ENCODE measurements at regions not wholly inside any gene's neighbourhood (a gene's known extent, or its start where the extent isn't known, plus 50 kb on each side); places are given as distances from the start of the nearest gene placed in this dataset.

- CTCF ChIA-PET (ENCODE audit: low intra/inter-chr PET ratio, low total read pairs): no interaction called here
- in situ Hi-C loops (cut with HindIII; ENCODE audit: extremely low pct_ligation_motif_present, low pct_unique_long_range_greater_than_20kb): loop anchor here (10.0 to 25.0 kb wide), 2 partner anchors 354 to 822 kb away; no protein-coding TSS in a partner anchor
Measured at GRCh38 chr6:105482921-105483320, 80.0 kb upstream of the PREP start.

More at GRCh38 chr6:105482921-105483320, 80.0 kb upstream of the PREP start:
- H3K4me1 ChIP-seq (ENCODE audit: insufficient read depth, low read length): no peaks in the 10 kb centered on the region
- no peak for DNase-seq (ENCODE audit: low spot score)
- intact Hi-C loops (cut with micrococcal nuclease; ENCODE audit: unreplicated experiment): loop anchor here (5.0 kb wide), 1 partner anchor 249 kb away; no protein-coding TSS in a partner anchor
- no peak for ATAC-seq
- 32% methylated on average over 3 of the region's 3 CpGs for WGBS (ENCODE audit: low lambda C conversion rate)
- no peaks in the 10 kb centered on the region for H4K20me1 ChIP-seq (ENCODE audit: insufficient read depth, low read length)
- POLR2A ChIA-PET: no interaction called here
- H3K79me2 ChIP-seq (ENCODE audit: insufficient read depth, low read length): no peaks in the 10 kb centered on the region
- no peak for TF ChIP-seq KLF12 (CRISPR knock-in tag; IDR thresholded peaks at IDR 0.05; ENCODE audit: borderline replicate concordance)
- no peak for TF ChIP-seq XRCC5 (optimal IDR thresholded peaks at IDR 0.05; ENCODE audit: low read length)
- no peak for TF ChIP-seq ZBTB49 (CRISPR knock-in tag; IDR thresholded peaks at IDR 0.05; ENCODE audit: borderline replicate concordance)
- no peak for TF ChIP-seq ZNF343 (CRISPR knock-in tag; IDR thresholded peaks at IDR 0.05)
- TF ChIP-seq ZNF296 (CRISPR knock-in tag; conservative IDR thresholded peaks at IDR 0.05): no peak
- TF ChIP-seq ZNF160 (CRISPR knock-in tag; IDR thresholded peaks at IDR 0.05): no peak
- no peak for TF ChIP-seq PHF21A (CRISPR knock-in tag; IDR thresholded peaks at IDR 0.05)
- no peak for TF ChIP-seq HNRNPLL (IDR thresholded peaks at IDR 0.05; ENCODE audit: low read depth, low read length, poor library complexity, severe bottlenecking)
- no peak for TF ChIP-seq CSRNP2 (CRISPR knock-in tag; conservative IDR thresholded peaks at IDR 0.05; ENCODE audit: low read depth)
- TF ChIP-seq LBX2 (CRISPR knock-in tag; IDR thresholded peaks at IDR 0.05; ENCODE audit: borderline replicate concordance): no peak
- no peak for TF ChIP-seq IRX3 (CRISPR knock-in tag; IDR thresholded peaks at IDR 0.05; ENCODE audit: borderline replicate concordance, low read depth)
- TF ChIP-seq ZBTB1 (CRISPR knock-in tag; IDR thresholded peaks at IDR 0.05; ENCODE audit: borderline replicate concordance): no peak
- no peak for TF ChIP-seq SUZ12 (IDR thresholded peaks at IDR 0.05; ENCODE audit: low read depth, low read length)
- TF ChIP-seq KLF13 (CRISPR knock-in tag; IDR thresholded peaks at IDR 0.05): no peak
- TF ChIP-seq PHF8 (CRISPR knock-in tag; IDR thresholded peaks at IDR 0.05): no peak
- H3K27me3 ChIP-seq (ENCODE audit: control insufficient read depth in 1 of 2, insufficient read depth in 2 of 2, low read length in 2 of 2): no peaks in the 10 kb centered on the region
- no peak overlapping the region for H3K4me3 ChIP-seq (replicated peaks in 1 of 3; ENCODE audit: insufficient read depth in 1 of 3, low read depth in 2 of 3, low read length in 3 of 3)
- H3K27ac ChIP-seq (ENCODE audit: extremely low read length, insufficient read depth, low read length): no peak overlapping the region
- FAIRE-seq: no peak
- H3K4me2 ChIP-seq (ENCODE audit: low read depth, low read length): no peak overlapping the region
- H3K9me3 ChIP-seq (ENCODE audit: low read length): no peaks in the 10 kb centered on the region
- no peaks in the 10 kb centered on the region for H3K36me3 ChIP-seq (replicated peaks in 1 of 2; ENCODE audit: control insufficient read depth in 1 of 2, insufficient read depth in 2 of 2, low read length in 2 of 2)
- no TSS peak for BruUV-seq (replicated peaks)
- no peak overlapping the region for H3K9ac ChIP-seq (ENCODE audit: insufficient read depth, low read depth, low read length)
- no peak overlapping the region for H2AFZ ChIP-seq (ENCODE audit: low read length)
